Thyroid gland (tissue), 4 donors: ENCODE measurements at regions not wholly inside any gene's neighbourhood (a gene's known extent, or its start where the extent isn't known, plus 50 kb on each side); places are given as distances from the start of the nearest gene placed in this dataset.

Experiments used
- CTCF ChIP-seq, 6 experiments: fragments of 200-600 bp in 3 of 6; fragments of 450-650 bp in 3 of 6; sonication (generic) in 3 of 6; IDR thresholded peaks; one replicate each; pipeline ENCODE4 v1.5.1; 2016 to 2019; ENCODE audit warnings: antibody characterized with exemption in 6 of 6, mild to moderate bottlenecking in 2 of 6, inconsistent platforms in 1 of 6, moderate library complexity in 1 of 6
- POLR2A ChIP-seq, 2 donors: fragments of 450-650 bp; IDR thresholded peaks; one replicate each; pipeline ENCODE4 v1.6.1; 2017; ENCODE audit warnings: antibody characterized with exemption in 2 of 2, mild to moderate bottlenecking in 2 of 2, moderate library complexity in 1 of 2

- TF ChIP-seq POLR2A (IDR thresholded peaks at IDR 0.05) (no peak), CTCF (IDR thresholded peaks at IDR 0.05) (no peak)
Observed at GRCh38 chr3:181862502-181862901, 150.8 kb downstream of the SOX2 start.
